CD14-positive monocyte (primary cell): ENCODE measurements at regions not wholly inside any gene's neighbourhood (a gene's known extent, or its start where the extent isn't known, plus 50 kb on each side); places are given as distances from the start of the nearest gene placed in this dataset.

Experiments
- DNase-seq, 3 donors: peaks; one replicate each; pipeline ENCODE4 v3.0.0-alpha.2; 2011 to 2022
- H2AFZ ChIP-seq: 2 replicates; pipeline ENCODE4 v1.6.0; 2012; ENCODE audit warnings: mild to moderate bottlenecking, low read depth, low read length, inconsistent platforms; ENCODE audit not compliant: insufficient read depth, poor library complexity, severe bottlenecking
- H3K27ac ChIP-seq, 2 donors: 1 replicate in 1 of 2; 2 replicates in 1 of 2; pipeline ENCODE4 v1.5.1; 2012 to 2013; ENCODE audit warnings: low read length in 2 of 2, control low read depth in 1 of 2, inconsistent platforms in 1 of 2, low read depth in 1 of 2, mild to moderate bottlenecking in 1 of 2
- H3K27me3 ChIP-seq, 2 donors: one replicate each; pipeline versions ENCODE4 v1.6.0 to v1.6.1; 2011 to 2013; ENCODE audit warnings: low read length in 2 of 2; ENCODE audit not compliant: control insufficient read depth in 2 of 2, insufficient read depth in 2 of 2
- H3K36me3 ChIP-seq, 2 donors: replicated peaks in 1 of 2; 1 replicate in 1 of 2; 2 replicates in 1 of 2; pipeline versions ENCODE4 v1.5.1 to v1.6.1; 2012 to 2013; ENCODE audit warnings: low read length in 2 of 2, control low read depth in 1 of 2, inconsistent platforms in 1 of 2, mild to moderate bottlenecking in 1 of 2; ENCODE audit not compliant: insufficient read depth in 2 of 2, control insufficient read depth in 1 of 2
- H3K4me1 ChIP-seq, 2 donors: 1 replicate in 1 of 2; 2 replicates in 1 of 2; pipeline versions ENCODE4 v1.5.1 to v1.6.1; 2012 to 2013; ENCODE audit warnings: low read length in 2 of 2, control low read depth in 1 of 2, inconsistent platforms in 1 of 2, mild to moderate bottlenecking in 1 of 2, moderate library complexity in 1 of 2; ENCODE audit not compliant: insufficient read depth in 2 of 2, control insufficient read depth in 1 of 2
- H3K4me2 ChIP-seq: replicated peaks from 2 replicates; pipeline ENCODE3; 2012; ENCODE audit warnings: low read length, moderate library complexity, mild to moderate bottlenecking; ENCODE audit not compliant: poor library complexity, severe bottlenecking; ENCODE audit errors: extremely low read depth
- H3K4me3 ChIP-seq, 3 experiments: fragments of 200-600 bp in 1 of 3; sonication (generic) in 1 of 3; replicated peaks in 1 of 3; 1 replicate in 2 of 3; 2 replicates in 1 of 3; pipeline ENCODE4 v1.5.1; 2011 to 2013; ENCODE audit warnings: low read length in 3 of 3, mild to moderate bottlenecking in 3 of 3, control low read depth in 2 of 3, low read depth in 2 of 3, inconsistent platforms in 1 of 3, moderate library complexity in 1 of 3
- H3K79me2 ChIP-seq: 2 replicates; pipeline ENCODE4 v1.6.0; 2012; ENCODE audit warnings: mild to moderate bottlenecking, control low read depth, inconsistent platforms, low read length, moderate library complexity; ENCODE audit not compliant: insufficient read depth
- H3K9ac ChIP-seq: 2 replicates; pipeline ENCODE4 v1.6.0; 2017; ENCODE audit warnings: low read length, mild to moderate bottlenecking; ENCODE audit not compliant: insufficient read depth, poor library complexity, severe bottlenecking
- H3K9me3 ChIP-seq, 2 donors: replicated peaks in 1 of 2; 1 replicate in 1 of 2; 2 replicates in 1 of 2; pipeline versions ENCODE4 v1.5.1 to v1.6.1; 2012 to 2013; ENCODE audit warnings: low read length in 2 of 2, control low read depth in 1 of 2; ENCODE audit not compliant: control insufficient read depth in 1 of 2, insufficient read depth in 1 of 2
- H4K20me1 ChIP-seq: 2 replicates; pipeline ENCODE4 v1.6.0; 2012; ENCODE audit warnings: mild to moderate bottlenecking, low read length, control low read depth, moderate library complexity; ENCODE audit not compliant: insufficient read depth
- H3K27ac Mint-ChIP-seq, 7 donors: one replicate each; pipeline ENCODE4 v1.8.0; 2020; ENCODE audit warnings: mild to moderate bottlenecking in 7 of 7, mixed read lengths in 7 of 7, moderate library complexity in 6 of 7, inconsistent platforms in 2 of 7
- H3K27me3 Mint-ChIP-seq, 3 donors: one replicate each; pipeline ENCODE4 v1.8.0; 2021 to 2022; ENCODE audit warnings: low read depth in 3 of 3, mild to moderate bottlenecking in 3 of 3, mixed read lengths in 3 of 3, moderate library complexity in 3 of 3, inconsistent platforms in 1 of 3
- H3K36me3 Mint-ChIP-seq, 2 donors: one replicate each; pipeline ENCODE4 v1.8.0; 2020; ENCODE audit warnings: mixed read lengths in 2 of 2, inconsistent platforms in 1 of 2, mild to moderate bottlenecking in 1 of 2
- H3K4me1 Mint-ChIP-seq: one replicate; pipeline ENCODE4 v1.8.0; 2020; ENCODE audit warnings: mild to moderate bottlenecking, mixed read lengths
- H3K4me3 Mint-ChIP-seq, 2 donors: one replicate each; pipeline ENCODE4 v1.8.0; 2020; ENCODE audit warnings: mild to moderate bottlenecking in 2 of 2, mixed read lengths in 2 of 2, moderate library complexity in 1 of 2
- H3K9me3 Mint-ChIP-seq, 7 donors: one replicate each; pipeline ENCODE4 v1.8.0; 2020 to 2022; ENCODE audit warnings: mixed read lengths in 7 of 7, mild to moderate bottlenecking in 6 of 7, moderate library complexity in 6 of 7, inconsistent platforms in 2 of 7
- CTCF ChIP-seq: fragments of 200-600 bp; IDR thresholded peaks from one replicate; pipeline ENCODE4 v1.8.0; 2022; ENCODE audit warnings: antibody characterized with exemption, mild to moderate bottlenecking
- WGBS: methylation state at CpG from one replicate; pipeline ENCODE4 v1.1.5; 2013; ENCODE audit warnings: missing lambda C conversion rate; ENCODE audit not compliant: insufficient coverage; 5-methylcytosine and 5-hydroxymethylcytosine counted together
- intact Hi-C, 2 donors: fragments of 100-400 bp; cut with micrococcal nuclease; formaldehyde crosslinking; loops; one replicate each; pipeline versions ENCODE4 v1.15.0 to v1.15.1; 2023

- Histone ChIP-seq H3K9ac (no peak overlapping the region), H3K4me1 (no peaks in the 10 kb centered on the region), H3K79me2 (no peaks in the 10 kb centered on the region), H3K36me3 (no peaks in the 10 kb centered on the region), H3K9me3 (no peaks in the 10 kb centered on the region), H4K20me1 (no peaks in the 10 kb centered on the region), H3K4me2 (no peak overlapping the region), H3K27me3 (no peaks in the 10 kb centered on the region), H3K27ac (no peak overlapping the region), H3K4me3 (no peak overlapping the region), H2AFZ (no peak overlapping the region)
- peak; percentile 29 for TF ChIP-seq CTCF
- WGBS, result 33% methylated on average over 1 of the region's 2 CpGs
- Mint-ChIP-seq H3K4me3 (no peak overlapping the region), H3K27me3 (peaks cover 0 to 3% (median 0%) of the 10 kb centered on the region in 3 donors), H3K4me1 (no peaks in the 10 kb centered on the region), H3K27ac (no peak overlapping the region), H3K9me3 (no peaks in the 10 kb centered on the region), H3K36me3 (no peaks in the 10 kb centered on the region)
- DNase-seq, result no peak
- intact Hi-C loops, result no loop called here
Observed at GRCh38 chr7:115679976-115680375, 350.6 kb downstream of the TFEC start.

- no peak overlapping the region for H3K27ac ChIP-seq
- H3K27me3 Mint-ChIP-seq, result peaks cover 0 to 3% (median 0%) of the 10 kb centered on the region in 3 donors
- H3K4me1 Mint-ChIP-seq, result no peaks in the 10 kb centered on the region
- H3K36me3 Mint-ChIP-seq, result no peaks in the 10 kb centered on the region
- DNase-seq, result no peak
- no peak overlapping the region for H3K4me2 ChIP-seq
- H3K27me3 ChIP-seq, result no peaks in the 10 kb centered on the region
- H3K36me3 ChIP-seq, result no peaks in the 10 kb centered on the region
- no peak overlapping the region for H3K4me3 Mint-ChIP-seq
- no peaks in the 10 kb centered on the region for H3K9me3 ChIP-seq
- no peaks in the 10 kb centered on the region for H3K4me1 ChIP-seq
- H3K27ac Mint-ChIP-seq, result no peak overlapping the region
- H2AFZ ChIP-seq, result no peak overlapping the region
- no peaks in the 10 kb centered on the region for H4K20me1 ChIP-seq
- H3K9me3 Mint-ChIP-seq, result no peaks in the 10 kb centered on the region
- no peak for TF ChIP-seq CTCF
- H3K79me2 ChIP-seq, result no peaks in the 10 kb centered on the region
- no CpG with 5 or more reads among the region's 4 CpGs for WGBS
- no peak overlapping the region for H3K4me3 ChIP-seq
- intact Hi-C loops, result no loop called here
- H3K9ac ChIP-seq, result no peak overlapping the region
Observed at GRCh38 chr7:115679423-115679822, 351.1 kb downstream of the TFEC start.
